K562 (cell line): ENCODE measurements at regions not wholly inside any gene's neighbourhood (a gene's known extent, or its start where the extent isn't known, plus 50 kb on each side); places are given as distances from the start of the nearest gene placed in this dataset.

Experiments
- ATAC-seq: fragments of 200-7000 bp; cut with Tn5 transposase; 3 replicates; pipeline ENCODE4 v1.9.1; 2020; ENCODE audit warnings: moderate library complexity
- BruUV-seq: library from RNA; stranded (reverse); fragments of 400-500 nt; replicated peaks from 2 replicates; lab custom pipeline; 2021; lab: Mats Ljungman, UMichigan
- CTCF ChIA-PET: fragments of 300-600 bp; formaldehyde crosslinking; extraction: SDS; loops from one replicate; lab custom pipeline; 2021; ENCODE audit warnings: low intra/inter-chr PET ratio; lab: Yijun Ruan, JAX
- POLR2A ChIA-PET: fragments of 300-600, 350-650 bp; sonication (Branson Sonifier 250); formaldehyde crosslinking; extraction: SDS; loops from one replicate; lab custom pipeline; 2021; ENCODE audit warnings: antibody characterized with exemption, inconsistent platforms; lab: Yijun Ruan, JAX
- DNase-seq, 4 experiments: peaks; one replicate each; pipeline versions ENCODE4 v3.0.0 to v3.0.0-alpha.2; 2011 to 2018; ENCODE audit warnings: low spot score in 3 of 4, mixed read lengths in 3 of 4; ENCODE audit errors: extremely low read depth in 1 of 4
- FAIRE-seq: peaks from 2 replicates; lab custom pipeline; 2011; peaks lifted over from hg19 to GRCh38; lab: Jason Lieb, UNC
- H2AFZ ChIP-seq: 2 replicates; pipeline ENCODE4 v1.6.0; 2011; ENCODE audit warnings: low read depth, low read length, control low read depth, inconsistent platforms
- H3K27ac ChIP-seq: fragments of 200-600 bp; 3 replicates; pipeline ENCODE4 v1.8.0; 2011; ENCODE audit warnings: low read depth, mild to moderate bottlenecking, control low read depth, inconsistent platforms, low read length, moderate library complexity, mixed read lengths; ENCODE audit errors: extremely low read depth
- H3K27me3 ChIP-seq, 2 experiments: fragments of 300-600 bp in 1 of 2; 2 replicates in 1 of 2; 3 replicates in 1 of 2; pipeline versions ENCODE4 v1.6.0 to v1.8.0; 2011; ENCODE audit warnings: inconsistent platforms in 2 of 2, low read length in 2 of 2, mild to moderate bottlenecking in 1 of 2, mixed read lengths in 1 of 2, moderate library complexity in 1 of 2; ENCODE audit not compliant: control insufficient read depth in 2 of 2, insufficient read depth in 2 of 2
- H3K36me3 ChIP-seq: fragments of 300-600 bp; 3 replicates; pipeline ENCODE4 v1.8.0; 2011; ENCODE audit warnings: mild to moderate bottlenecking, low read length, inconsistent platforms; ENCODE audit not compliant: control insufficient read depth, insufficient read depth
- H3K4me1 ChIP-seq, 2 experiments: fragments of 200-600 bp in 1 of 2; replicated peaks in 1 of 2; 2 replicates in 1 of 2; 3 replicates in 1 of 2; pipeline versions ENCODE4 v1.5.1 to v1.8.0; 2011; ENCODE audit warnings: inconsistent platforms in 2 of 2, low read length in 2 of 2, mild to moderate bottlenecking in 1 of 2, mixed read lengths in 1 of 2, moderate library complexity in 1 of 2; ENCODE audit not compliant: control insufficient read depth in 2 of 2, insufficient read depth in 2 of 2
- H3K4me2 ChIP-seq: 2 replicates; pipeline ENCODE4 v1.6.1; 2011; ENCODE audit warnings: low read length, control low read depth, inconsistent platforms, mixed read lengths; ENCODE audit not compliant: insufficient read depth
- H3K4me3 ChIP-seq: fragments of 200-600 bp; sonication (generic), shearing (Covaris generic); 2 replicates; pipeline ENCODE4 v1.5.1; 2016; ENCODE audit warnings: control low read depth, inconsistent platforms
- H3K79me2 ChIP-seq: fragments of 200-600 bp; 3 replicates; pipeline ENCODE4 v1.8.0; 2011; ENCODE audit warnings: low read length, inconsistent platforms; ENCODE audit not compliant: control insufficient read depth, insufficient read depth
- H3K9ac ChIP-seq, 2 experiments: 2 replicates each; pipeline versions ENCODE4 v1.6.0 to v1.6.1; 2011; ENCODE audit warnings: low read depth in 2 of 2, low read length in 2 of 2, control low read depth in 1 of 2, inconsistent platforms in 1 of 2, mild to moderate bottlenecking in 1 of 2, mixed read lengths in 1 of 2; ENCODE audit not compliant: insufficient read depth in 1 of 2
- H3K9me1 ChIP-seq: one replicate; pipeline ENCODE4 v1.6.0; 2011; ENCODE audit warnings: inconsistent platforms, mild to moderate bottlenecking, low read length, moderate library complexity; ENCODE audit not compliant: control insufficient read depth, insufficient read depth
- H3K9me3 ChIP-seq: replicated peaks from 2 replicates; pipeline ENCODE4 v1.5.1; 2011; ENCODE audit warnings: low read depth, low read length, inconsistent platforms; ENCODE audit not compliant: control insufficient read depth, insufficient read depth
- H4K20me1 ChIP-seq: replicated peaks from 2 replicates; pipeline ENCODE4 v1.6.1; 2011; ENCODE audit warnings: low read length, inconsistent platforms, mixed read lengths; ENCODE audit not compliant: control insufficient read depth, insufficient read depth
- ASH1L ChIP-seq: fragments of 450-650 bp; IDR thresholded peaks from 2 replicates; pipeline ENCODE4 v1.6.1; 2018; ENCODE audit warnings: borderline replicate concordance, mild to moderate bottlenecking, low read depth; ENCODE audit not compliant: partially characterized antibody
- CBX1 ChIP-seq: sonication (generic); IDR thresholded peaks from 2 replicates; pipeline ENCODE4 v1.6.1; 2016; ENCODE audit warnings: antibody characterized with exemption, low read depth, mild to moderate bottlenecking
- CREBBP ChIP-seq: IDR thresholded peaks from one replicate; pipeline ENCODE4 v1.6.1; 2012; ENCODE audit warnings: low read depth, mild to moderate bottlenecking, control low read depth, inconsistent platforms, low read length
- CXXC5 ChIP-seq: fragments of 250-450 bp; sonication (Bioruptor Pico); IDR thresholded peaks from 2 replicates; pipeline ENCODE4 v1.8.0; 2022; ENCODE audit warnings: inconsistent platforms, mild to moderate bottlenecking, moderate library complexity
- GTF2E2 ChIP-seq: fragments of 200-800 bp; sonication (Bioruptor generic); IDR thresholded peaks from 2 replicates; pipeline ENCODE4 v1.6.1; 2016; ENCODE audit warnings: missing genetic modification characterization, missing compliant biosample characterization
- MAZ ChIP-seq, 2 experiments: fragments of 450-650 bp in 1 of 2; sonication (generic) in 1 of 2; formaldehyde crosslinking; IDR thresholded peaks in 1 of 2; conservative IDR thresholded peaks in 1 of 2; 2 replicates each; pipeline versions ENCODE4 v1.4.0 to v1.5.0; 2020; ENCODE audit warnings: mild to moderate bottlenecking in 1 of 2, missing genetic modification reagents in 1 of 2
- POLR2A ChIP-seq: fragments of 450-650 bp; conservative IDR thresholded peaks from 2 replicates; pipeline ENCODE4 v1.6.1; 2016
- ZFX ChIP-seq: sonication (generic); formaldehyde crosslinking; IDR thresholded peaks from 2 replicates; pipeline ENCODE4 v1.8.0; 2022; ENCODE audit warnings: mild to moderate bottlenecking, missing genetic modification reagents, moderate library complexity
- WGBS: fragments of 100-300 bp; shearing (Covaris generic); methylation state at CpG from one replicate; pipeline ENCODE4 v1.1.6; 2016; ENCODE audit warnings: low coverage, mixed read lengths; ENCODE audit not compliant: insufficient coverage; ENCODE audit errors: missing lambda C conversion rate; 5-methylcytosine and 5-hydroxymethylcytosine counted together
- in situ Hi-C: fragments of 300-500 bp; cut with MboI; formaldehyde crosslinking; loops from 4 replicates; pipeline ENCODE4 v1.15.0; 2018; ENCODE audit warnings: inconsistent platforms, mixed read lengths
- intact Hi-C: fragments of 100-400 bp; cut with micrococcal nuclease; formaldehyde crosslinking; loops from 2 replicates; pipeline ENCODE4 v1.14.2; 2022
- TF ChIP-seq, protein P1 (sequence below): fragments of 450-650 bp; conservative IDR thresholded peaks from 2 replicates; pipeline ENCODE4 v1.6.1; 2016; ENCODE audit warnings: missing genetic modification characterization, low read depth, mild to moderate bottlenecking, missing compliant biosample characterization, moderate library complexity
- TF ChIP-seq, protein P2 (sequence below): fragments of 250-450 bp; sonication (Bioruptor Pico); IDR thresholded peaks from 2 replicates; pipeline ENCODE4 v1.8.0; 2021; ENCODE audit warnings: moderate library complexity, mild to moderate bottlenecking, inconsistent platforms
- TF ChIP-seq, protein P3 (sequence below), 2 experiments: fragments of 450-650 bp; conservative IDR thresholded peaks; 2 replicates each; pipeline ENCODE4 v1.6.1; 2017; ENCODE audit warnings: mild to moderate bottlenecking in 2 of 2, moderate library complexity in 2 of 2

DNA sequence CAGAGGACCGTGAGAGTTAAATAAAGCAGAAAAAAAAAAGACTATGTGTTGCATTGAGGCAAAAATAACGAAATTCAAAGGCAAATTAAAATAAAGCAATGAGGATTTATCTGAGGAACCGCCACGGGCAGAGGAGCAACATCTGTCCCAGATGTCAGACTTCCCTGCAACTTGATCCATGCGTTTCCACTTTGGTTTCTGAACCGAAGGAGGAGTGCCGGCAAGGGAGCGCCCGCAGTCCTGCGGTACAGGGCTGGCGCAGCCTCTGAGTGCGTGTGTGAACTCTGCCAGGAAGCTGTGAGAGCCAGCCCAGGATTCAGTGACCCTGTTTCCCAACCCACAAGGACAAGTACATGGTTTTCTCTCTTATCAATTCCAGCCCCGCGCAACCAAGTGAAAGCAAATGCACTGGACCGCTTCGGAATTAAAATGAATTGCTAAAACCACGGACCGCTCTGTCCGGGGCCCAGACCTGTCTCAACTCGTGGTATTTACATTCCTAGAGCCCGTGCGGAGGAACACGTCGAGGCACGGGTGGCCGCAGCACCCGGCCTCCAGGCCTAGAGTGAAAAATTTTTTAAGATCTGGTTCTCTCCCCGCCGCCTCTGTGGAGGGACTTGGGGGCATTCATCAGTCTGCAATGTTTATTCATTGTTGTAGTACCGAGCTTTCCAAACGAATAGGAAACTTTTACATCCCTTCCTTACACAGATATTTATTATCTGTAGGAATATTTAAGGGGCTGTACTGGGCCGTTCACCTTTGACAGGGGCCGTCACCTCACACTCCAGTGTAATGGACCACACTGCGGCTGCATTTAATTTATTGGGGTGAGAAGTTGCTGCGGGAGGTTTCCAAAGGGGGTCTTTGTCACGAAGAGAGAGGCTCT, 291.5 kb upstream of the NFE2L3 start:
- peak overlapping the region; percentile 81 for H2AFZ ChIP-seq
- ATAC-seq, result no peak
- H3K36me3 ChIP-seq, result no peaks in the 10 kb centered on the region
- peaks cover 0 to 20% of the 10 kb centered on the region in 2 experiments; a peak in 3 of 5 replicates for H3K4me1 ChIP-seq
- intact Hi-C loops (no loop called here), in situ Hi-C loops (no loop called here)
- peak overlapping the region; percentile 41; the same call in 1 of the 2 replicates for H3K4me3 ChIP-seq
- peak overlapping the region; percentile 76 for H3K4me2 ChIP-seq
- DNase-seq, result peak in 1 of 4 experiments; percentile 52
- H3K27me3 ChIP-seq, result no peaks in the 10 kb centered on the region
- 45% methylated on average over 33 of the region's 36 CpGs for WGBS
- peak overlapping the region; percentile 80 for H3K27ac ChIP-seq
- no peaks in the 10 kb centered on the region for H3K9me3 ChIP-seq
- BruUV-seq, result no TSS peak
- ChIA-PET CTCF (interaction anchor here (0.6 kb wide), 1 partner anchor 1440 kb away, joined by 5 read pairs; no protein-coding TSS in a partner anchor), POLR2A (no interaction called here)
- no peak for FAIRE-seq
- no peaks in the 10 kb centered on the region for H3K9me1 ChIP-seq
- H4K20me1 ChIP-seq, result no peaks in the 10 kb centered on the region
- peak overlapping the region; percentile 79 to 85 for H3K9ac ChIP-seq
- no peaks in the 10 kb centered on the region; the same call in 2 of the 3 replicates for H3K79me2 ChIP-seq
- TF ChIP-seq CBX1 (no peak), POLR2A (0 out of 2 replicates have a peak, but pooled peaks have one; percentile 22), CXXC5 (CRISPR knock-in tag) (no peak; the same call in 1 of the 2 replicates), ZFX (CRISPR knock-in tag) (peak; percentile 51), CREBBP (no peak), GTF2E2 (tag) (0 out of 2 replicates have a peak, but pooled peaks have one; percentile 19), MAZ (CRISPR knock-in tag; conservative IDR thresholded peaks at IDR 0.05 in 1 of 2, IDR thresholded peaks at IDR 0.05 in 1 of 2) (0 out of 4 replicates have a peak, but pooled peaks of 1 of the 2 experiments have one; percentile 17), ASH1L (no peak)
- TF ChIP-seq, protein P1, sequence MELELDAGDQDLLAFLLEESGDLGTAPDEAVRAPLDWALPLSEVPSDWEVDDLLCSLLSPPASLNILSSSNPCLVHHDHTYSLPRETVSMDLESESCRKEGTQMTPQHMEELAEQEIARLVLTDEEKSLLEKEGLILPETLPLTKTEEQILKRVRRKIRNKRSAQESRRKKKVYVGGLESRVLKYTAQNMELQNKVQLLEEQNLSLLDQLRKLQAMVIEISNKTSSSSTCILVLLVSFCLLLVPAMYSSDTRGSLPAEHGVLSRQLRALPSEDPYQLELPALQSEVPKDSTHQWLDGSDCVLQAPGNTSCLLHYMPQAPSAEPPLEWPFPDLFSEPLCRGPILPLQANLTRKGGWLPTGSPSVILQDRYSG, result 0 out of 2 replicates have a peak, but pooled peaks have one; percentile 25
- TF ChIP-seq, protein P2, sequence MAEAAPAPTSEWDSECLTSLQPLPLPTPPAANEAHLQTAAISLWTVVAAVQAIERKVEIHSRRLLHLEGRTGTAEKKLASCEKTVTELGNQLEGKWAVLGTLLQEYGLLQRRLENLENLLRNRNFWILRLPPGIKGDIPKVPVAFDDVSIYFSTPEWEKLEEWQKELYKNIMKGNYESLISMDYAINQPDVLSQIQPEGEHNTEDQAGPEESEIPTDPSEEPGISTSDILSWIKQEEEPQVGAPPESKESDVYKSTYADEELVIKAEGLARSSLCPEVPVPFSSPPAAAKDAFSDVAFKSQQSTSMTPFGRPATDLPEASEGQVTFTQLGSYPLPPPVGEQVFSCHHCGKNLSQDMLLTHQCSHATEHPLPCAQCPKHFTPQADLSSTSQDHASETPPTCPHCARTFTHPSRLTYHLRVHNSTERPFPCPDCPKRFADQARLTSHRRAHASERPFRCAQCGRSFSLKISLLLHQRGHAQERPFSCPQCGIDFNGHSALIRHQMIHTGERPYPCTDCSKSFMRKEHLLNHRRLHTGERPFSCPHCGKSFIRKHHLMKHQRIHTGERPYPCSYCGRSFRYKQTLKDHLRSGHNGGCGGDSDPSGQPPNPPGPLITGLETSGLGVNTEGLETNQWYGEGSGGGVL (CRISPR knock-in tag), result no peak
- TF ChIP-seq, protein P3, sequence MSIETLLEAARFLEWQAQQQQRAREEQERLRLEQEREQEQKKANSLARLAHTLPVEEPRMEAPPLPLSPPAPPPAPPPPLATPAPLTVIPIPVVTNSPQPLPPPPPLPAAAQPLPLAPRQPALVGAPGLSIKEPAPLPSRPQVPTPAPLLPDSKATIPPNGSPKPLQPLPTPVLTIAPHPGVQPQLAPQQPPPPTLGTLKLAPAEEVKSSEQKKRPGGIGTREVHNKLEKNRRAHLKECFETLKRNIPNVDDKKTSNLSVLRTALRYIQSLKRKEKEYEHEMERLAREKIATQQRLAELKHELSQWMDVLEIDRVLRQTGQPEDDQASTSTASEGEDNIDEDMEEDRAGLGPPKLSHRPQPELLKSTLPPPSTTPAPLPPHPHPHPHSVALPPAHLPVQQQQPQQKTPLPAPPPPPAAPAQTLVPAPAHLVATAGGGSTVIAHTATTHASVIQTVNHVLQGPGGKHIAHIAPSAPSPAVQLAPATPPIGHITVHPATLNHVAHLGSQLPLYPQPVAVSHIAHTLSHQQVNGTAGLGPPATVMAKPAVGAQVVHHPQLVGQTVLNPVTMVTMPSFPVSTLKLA (conservative IDR thresholded peaks at IDR 0.05), result 0 out of 4 replicates have a peak, but pooled peaks of 1 of the 2 experiments have one; percentile 11
